ENCODE measurements at regions not wholly inside any gene's neighbourhood (a gene's known extent, or its start where the extent isn't known, plus 50 kb on each side); places are given as distances from the start of the nearest gene placed in this dataset.
"Not testable (repeated sequence)": the region's sequence is repeated elsewhere in the genome, so short reads cannot be mapped to it uniquely, and the experiment has no call there.

GRCh38 chr5:17690473-17690872 lies 56.2 kb downstream of the TAF11L14 start:
- no peak for DNase-seq

GRCh38 chr5:17691762-17692161 lies 57.5 kb downstream of the TAF11L14 start:
- DNase-seq = no peak

GRCh38 chr5:17694371-17694770 lies 60.1 kb downstream of the TAF11L14 start:
- no peak for DNase-seq

GRCh38 chr5:17694914-17695313 lies 60.7 kb downstream of the TAF11L14 start:
- DNase-seq = no peak

- DNase-seq = no peak
These were observed 62.4 kb downstream of the TAF11L14 start for GRCh38 chr5:17696627-17697026.

- no peak for DNase-seq
These were observed 63.4 kb downstream of the TAF11L14 start for GRCh38 chr5:17697671-17698070.

- DNase-seq = no peak
These were observed 74.9 kb downstream of the TAF11L14 start for GRCh38 chr5:17709011-17709710.

- no peak for DNase-seq
These were observed 79.0 kb downstream of the TAF11L14 start for GRCh38 chr5:17713301-17713700.

GRCh38 chr5:17714186-17714585 lies 79.9 kb downstream of the TAF11L14 start:
- DNase-seq = no peak

- no peak for DNase-seq
These were observed 85.3 kb downstream of the TAF11L14 start for GRCh38 chr5:17719592-17719991.

- DNase-seq = no peak
These were observed 85.8 kb downstream of the TAF11L14 start for GRCh38 chr5:17720071-17720470.

- no peak for DNase-seq
These were observed 89.6 kb downstream of the TAF11L14 start for GRCh38 chr5:17723876-17724275.

- no peak for DNase-seq
These were observed 92.8 kb downstream of the TAF11L14 start for GRCh38 chr5:17727098-17727497.

- no peak for DNase-seq
These were observed 96.2 kb downstream of the TAF11L14 start for GRCh38 chr5:17730421-17730820.

- DNase-seq = no peak
These were observed 98.2 kb downstream of the TAF11L14 start for GRCh38 chr5:17732351-17732923.

- DNase-seq = no peak
These were observed 99.8 kb downstream of the TAF11L14 start for GRCh38 chr5:17734011-17734410.

GRCh38 chr5:17735761-17736160 lies 101.5 kb downstream of the TAF11L14 start:
- no peak for DNase-seq

GRCh38 chr5:17737092-17737491 lies 102.8 kb downstream of the TAF11L14 start:
- DNase-seq = no peak

- DNase-seq = no peak
These were observed 104.2 kb downstream of the TAF11L14 start for GRCh38 chr5:17738446-17738845.

GRCh38 chr5:17743580-17744435 lies 109.5 kb downstream of the TAF11L14 start:
- no peak for DNase-seq

GRCh38 chr5:17748201-17748600 lies 113.9 kb downstream of the TAF11L14 start:
- no peak for DNase-seq

GRCh38 chr5:17748941-17749340 lies 114.7 kb downstream of the TAF11L14 start:
- DNase-seq = no peak

- DNase-seq = not testable (repeated sequence)
These were observed 121.1 kb downstream of the TAF11L14 start for GRCh38 chr5:17755406-17755805.

- no peak for DNase-seq
These were observed 127.1 kb downstream of the TAF11L14 start for GRCh38 chr5:17761326-17761725.
